ENCODE measurements at regions not wholly inside any gene's neighbourhood (a gene's known extent, or its start where the extent isn't known, plus 50 kb on each side); places are given as distances from the start of the nearest gene placed in this dataset.
A peak's percentile ranks its signal among the peaks of the same experiment; 100 is the strongest.

DNA sequence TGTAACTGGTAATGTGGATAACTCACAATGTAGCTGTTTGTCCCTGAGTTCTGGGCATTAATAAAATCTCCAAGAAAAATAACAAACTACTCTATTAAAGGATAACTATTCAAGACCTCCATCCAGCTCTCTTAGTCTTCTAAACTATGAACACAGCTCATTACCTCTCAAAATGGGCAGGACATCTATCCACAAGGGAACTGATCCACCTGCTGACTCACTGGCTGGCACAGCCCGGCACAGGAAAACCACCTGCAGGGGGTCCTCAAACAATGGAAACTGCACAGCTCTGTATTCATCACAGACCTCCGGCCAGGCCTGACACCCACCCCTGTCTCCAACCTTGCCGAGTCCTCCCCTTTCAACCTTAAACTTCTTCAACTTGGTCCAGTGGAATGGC is 255.4 kb downstream of the TJP1 start:
- Histone ChIP-seq H3K9ac (no peak overlapping the region), H3K4me1 (peaks cover 42% of the 10 kb centered on the region), H3K9me3 (peaks cover 19% of the 10 kb centered on the region), H4K20me1 (no peaks in the 10 kb centered on the region), H3K4me2 (peak overlapping the region; percentile 40), H3K4me3 (no peak overlapping the region), H3K27me3 (no peaks in the 10 kb centered on the region), H3K36me3 (no peaks in the 10 kb centered on the region), H3K27ac (no peak overlapping the region)
- TF ChIP-seq Cebpa-rat (IDR thresholded peaks at IDR 0.05) = no peak

GRCh38 chr15:29563112-29563511 is 259.2 kb downstream of the TJP1 start:
- Histone ChIP-seq H3K4me2 (no peak overlapping the region), H3K36me3 (no peaks in the 10 kb centered on the region), H4K20me1 (no peaks in the 10 kb centered on the region), H3K4me3 (no peak overlapping the region), H3K27me3 (no peaks in the 10 kb centered on the region), H3K9ac (no peak overlapping the region), H3K9me3 (peaks cover 10% of the 10 kb centered on the region; the same call in 1 of the 2 replicates), H3K4me1 (peaks cover 28% of the 10 kb centered on the region), H3K27ac (no peak overlapping the region)
- TF ChIP-seq Cebpa-rat (IDR thresholded peaks at IDR 0.05) = no peak

GRCh38 chr15:29560896-29561295 is 261.4 kb downstream of the TJP1 start:
- Histone ChIP-seq H3K9me3 (peaks cover 10% of the 10 kb centered on the region; the same call in 1 of the 2 replicates), H3K4me3 (no peak overlapping the region), H3K9ac (no peak overlapping the region), H3K4me2 (peak overlapping the region; percentile 63), H3K27me3 (no peaks in the 10 kb centered on the region), H4K20me1 (no peaks in the 10 kb centered on the region), H3K4me1 (peaks cover 14% of the 10 kb centered on the region), H3K27ac (peak overlapping the region; percentile 26; the same call in 1 of the 2 replicates), H3K36me3 (no peaks in the 10 kb centered on the region)
- no peak for TF ChIP-seq Cebpa-rat (IDR thresholded peaks at IDR 0.05)

- Histone ChIP-seq H3K9me3 (peaks cover 6% of the 10 kb centered on the region; the same call in 1 of the 2 replicates), H3K4me1 (peaks cover 24% of the 10 kb centered on the region), H3K27me3 (no peaks in the 10 kb centered on the region), H4K20me1 (no peaks in the 10 kb centered on the region), H3K27ac (no peak overlapping the region), H3K4me2 (no peak overlapping the region), H3K9ac (no peak overlapping the region), H3K36me3 (no peaks in the 10 kb centered on the region), H3K4me3 (no peak overlapping the region)
- TF ChIP-seq Cebpa-rat (IDR thresholded peaks at IDR 0.05) = no peak
Measured at GRCh38 chr15:29558261-29558660, 264.0 kb downstream of the TJP1 start.

GRCh38 chr15:29557171-29557570 is 265.1 kb downstream of the TJP1 start:
- H3K9me3 ChIP-seq = no peaks in the 10 kb centered on the region
- H4K20me1 ChIP-seq = no peaks in the 10 kb centered on the region
- H3K4me3 ChIP-seq = no peak overlapping the region
- H3K36me3 ChIP-seq = no peaks in the 10 kb centered on the region
- peaks cover 24% of the 10 kb centered on the region for H3K4me1 ChIP-seq
- H3K27me3 ChIP-seq = no peaks in the 10 kb centered on the region
- no peak overlapping the region for H3K9ac ChIP-seq
- TF ChIP-seq Cebpa-rat (IDR thresholded peaks at IDR 0.05) = no peak
- no peak overlapping the region for H3K27ac ChIP-seq
- no peak overlapping the region for H3K4me2 ChIP-seq

DNA sequence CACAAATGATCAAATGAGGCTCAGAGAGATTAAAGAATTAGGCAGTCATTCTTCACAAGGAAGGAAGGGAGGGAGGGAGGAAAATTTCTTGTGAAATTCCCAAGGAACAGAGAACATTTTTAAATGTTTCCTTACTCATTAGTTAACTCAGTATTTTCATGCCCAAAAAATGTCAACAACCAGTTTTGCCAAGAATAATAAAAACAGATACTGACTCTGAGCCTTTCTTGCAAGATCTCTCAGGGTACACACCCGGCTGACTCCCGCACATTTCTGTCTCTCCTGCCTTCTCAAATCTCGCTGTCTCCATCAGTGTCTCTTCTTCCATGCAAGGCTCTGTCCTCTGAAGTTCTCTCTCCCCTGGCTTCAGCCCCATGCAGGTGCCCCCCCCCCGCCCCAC is 265.9 kb downstream of the TJP1 start:
- Histone ChIP-seq H3K4me2 (no peak overlapping the region), H4K20me1 (no peaks in the 10 kb centered on the region), H3K4me1 (peaks cover 17% of the 10 kb centered on the region), H3K36me3 (no peaks in the 10 kb centered on the region), H3K4me3 (no peak overlapping the region), H3K27me3 (no peaks in the 10 kb centered on the region), H3K27ac (no peak overlapping the region), H3K9ac (no peak overlapping the region), H3K9me3 (no peaks in the 10 kb centered on the region)
- TF ChIP-seq Cebpa-rat (IDR thresholded peaks at IDR 0.05) = no peak

GRCh38 chr15:29554531-29554930 is 267.7 kb downstream of the TJP1 start:
- H3K9me3 ChIP-seq = no peaks in the 10 kb centered on the region
- no peak for TF ChIP-seq Cebpa-rat (IDR thresholded peaks at IDR 0.05)
- no peaks in the 10 kb centered on the region for H3K27me3 ChIP-seq
- peaks cover 10% of the 10 kb centered on the region; the same call in 1 of the 2 replicates for H3K4me1 ChIP-seq
- H3K36me3 ChIP-seq = no peaks in the 10 kb centered on the region
- no peak overlapping the region for H3K9ac ChIP-seq
- no peak overlapping the region for H3K4me2 ChIP-seq
- no peak overlapping the region for H3K27ac ChIP-seq
- no peak overlapping the region for H3K4me3 ChIP-seq
- H4K20me1 ChIP-seq = no peaks in the 10 kb centered on the region

DNA sequence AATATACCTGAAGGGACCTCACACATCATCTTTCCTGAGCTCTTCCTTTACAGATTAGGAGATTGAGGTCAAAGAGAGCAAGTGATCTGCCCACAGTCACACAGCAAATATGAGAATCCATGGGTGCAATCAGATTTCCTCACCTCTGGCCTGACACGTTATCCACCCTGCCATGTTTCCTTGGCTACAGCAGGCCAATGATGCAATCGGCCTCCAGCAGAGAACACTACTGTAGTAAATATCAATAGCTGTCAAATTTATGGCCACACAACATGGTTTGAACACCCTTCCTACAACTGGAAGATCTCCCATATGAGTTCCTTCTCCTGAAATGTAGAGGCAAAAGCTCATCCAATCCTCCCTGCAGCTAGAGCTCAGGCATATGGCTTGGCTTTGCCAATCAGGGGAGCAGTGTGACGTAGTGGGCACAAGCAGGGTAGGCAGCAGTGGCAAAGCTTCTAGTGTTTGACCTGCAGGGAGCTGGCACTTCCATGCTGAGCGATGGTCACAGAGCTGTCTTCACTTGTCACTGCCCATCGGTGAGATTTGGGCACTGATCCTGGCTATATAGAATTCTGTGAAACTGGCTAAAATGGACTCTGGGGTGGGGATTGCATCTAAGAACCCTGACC is 271.3 kb downstream of the TJP1 start:
- Histone ChIP-seq H3K9ac (no peak overlapping the region), H4K20me1 (no peaks in the 10 kb centered on the region), H3K27me3 (no peaks in the 10 kb centered on the region), H3K4me3 (no peak overlapping the region), H3K4me2 (no peak overlapping the region), H3K27ac (no peak overlapping the region), H3K36me3 (no peaks in the 10 kb centered on the region), H3K9me3 (peaks cover 17% of the 10 kb centered on the region), H3K4me1 (peaks cover 10% of the 10 kb centered on the region; the same call in 1 of the 2 replicates)
- no peak for TF ChIP-seq Cebpa-rat (IDR thresholded peaks at IDR 0.05)

DNA sequence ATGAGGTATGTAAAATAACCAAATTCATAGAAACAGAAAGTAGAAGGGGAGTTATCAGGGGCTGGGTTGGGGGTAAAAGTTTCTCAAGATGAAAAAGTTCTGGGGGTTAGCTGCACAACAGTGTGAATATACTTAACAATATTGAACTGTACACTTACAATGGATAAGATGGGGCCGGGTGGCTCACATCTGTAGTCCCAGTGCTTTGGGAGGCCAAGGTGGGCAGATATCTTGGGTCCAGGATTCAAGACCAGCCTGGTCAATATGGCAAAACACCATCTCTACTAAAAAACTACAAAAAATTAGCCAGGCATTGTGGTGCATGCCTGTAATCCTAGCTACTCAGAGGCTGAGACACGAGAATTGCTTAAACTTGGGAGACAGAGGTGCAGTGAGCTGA is 274.3 kb downstream of the TJP1 start:
- H3K9me3 ChIP-seq = peaks cover 18% of the 10 kb centered on the region
- no peaks in the 10 kb centered on the region for H3K36me3 ChIP-seq
- H3K9ac ChIP-seq = no peak overlapping the region
- H3K4me3 ChIP-seq = no peak overlapping the region
- H3K4me1 ChIP-seq = no peaks in the 10 kb centered on the region
- no peak overlapping the region for H3K27ac ChIP-seq
- H3K4me2 ChIP-seq = no peak overlapping the region
- H4K20me1 ChIP-seq = no peaks in the 10 kb centered on the region
- no peak for TF ChIP-seq Cebpa-rat (IDR thresholded peaks at IDR 0.05)
- H3K27me3 ChIP-seq = no peaks in the 10 kb centered on the region

GRCh38 chr15:29544513-29545128 is 275.0 kb upstream of the NSMCE3 start:
- no peaks in the 10 kb centered on the region for H3K4me1 ChIP-seq
- no peaks in the 10 kb centered on the region for H4K20me1 ChIP-seq
- no peaks in the 10 kb centered on the region for H3K27me3 ChIP-seq
- H3K9ac ChIP-seq = no peak overlapping the region
- H3K4me2 ChIP-seq = no peak overlapping the region
- no peak overlapping the region for H3K4me3 ChIP-seq
- H3K9me3 ChIP-seq = peaks cover 18% of the 10 kb centered on the region
- TF ChIP-seq Cebpa-rat (IDR thresholded peaks at IDR 0.05) = no peak
- no peaks in the 10 kb centered on the region for H3K36me3 ChIP-seq
- no peak overlapping the region for H3K27ac ChIP-seq

Measured in BLaER1 (cell line).